Esophagus squamous epithelium (tissue), 4 donors: ENCODE measurements at regions not wholly inside any gene's neighbourhood (a gene's known extent, or its start where the extent isn't known, plus 50 kb on each side); places are given as distances from the start of the nearest gene placed in this dataset.

Experiments used
- CTCF ChIP-seq, 6 experiments: fragments of 450-650 bp in 4 of 6; fragments of 200-600 bp in 2 of 6; sonication (generic) in 2 of 6; IDR thresholded peaks; one replicate each; pipeline ENCODE4 v1.5.1; 2016 to 2019; ENCODE audit warnings: antibody characterized with exemption in 6 of 6, mild to moderate bottlenecking in 4 of 6, moderate library complexity in 4 of 6
- POLR2A ChIP-seq, 4 donors: fragments of 450-650 bp; IDR thresholded peaks; one replicate each; pipeline ENCODE4 v1.6.1; 2017; ENCODE audit warnings: antibody characterized with exemption in 4 of 4, mild to moderate bottlenecking in 4 of 4, moderate library complexity in 3 of 4

- TF ChIP-seq CTCF (IDR thresholded peaks at IDR 0.05), result no peak
- no peak for TF ChIP-seq POLR2A (IDR thresholded peaks at IDR 0.05)
Observed at GRCh38 chr7:46652317-46652716, 731.2 kb upstream of the IGFBP3 start.
